Activated CD8-positive, alpha-beta memory T cell treated with anti-CD3 and anti-CD28 coated beads for 24 hours (primary cell): ENCODE measurements at regions not wholly inside any gene's neighbourhood (a gene's known extent, or its start where the extent isn't known, plus 50 kb on each side); places are given as distances from the start of the nearest gene placed in this dataset.
A peak's percentile ranks its signal among the peaks of the same experiment; 100 is the strongest.

ENCODE experiments used
- DNase-seq: peaks from one replicate; pipeline ENCODE4 v3.0.0-alpha.2; 2020

- peak; percentile 30 for DNase-seq
Measured at GRCh38 chr11:69348414-69349235, 54.7 kb downstream of the MYEOV start.

- DNase-seq: no peak
Measured at GRCh38 chr11:69350040-69350439, 56.1 kb downstream of the MYEOV start.

DNA sequence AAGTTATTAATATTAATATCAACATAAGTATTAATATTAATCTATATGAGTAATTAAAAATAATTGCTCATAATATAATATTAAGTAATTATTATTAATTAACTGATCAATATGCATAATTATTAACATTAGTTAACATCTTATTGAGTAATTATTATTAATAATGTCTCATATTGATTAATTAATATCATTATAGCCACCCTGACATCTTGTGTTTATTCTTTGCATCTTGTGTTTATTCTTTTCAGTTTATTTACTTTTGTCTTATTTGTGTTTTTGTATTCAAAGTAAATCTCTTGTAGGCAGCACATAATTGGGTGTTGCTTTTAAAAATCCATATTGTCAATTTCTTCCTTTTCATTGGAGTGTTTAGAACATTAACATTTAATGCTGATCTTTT is 56.6 kb downstream of the MYEOV start:
- no peak for DNase-seq

- no peak for DNase-seq
Measured at GRCh38 chr11:69351460-69351859, 57.5 kb downstream of the MYEOV start.

GRCh38 chr11:69352166-69352565 is 58.2 kb downstream of the MYEOV start:
- no peak for DNase-seq

- peak; percentile 59 for DNase-seq
Measured at GRCh38 chr11:69352715-69353319, 58.9 kb downstream of the MYEOV start.

- peak; percentile 50 for DNase-seq
Measured at GRCh38 chr11:69353696-69354544, 60.0 kb downstream of the MYEOV start.

DNA sequence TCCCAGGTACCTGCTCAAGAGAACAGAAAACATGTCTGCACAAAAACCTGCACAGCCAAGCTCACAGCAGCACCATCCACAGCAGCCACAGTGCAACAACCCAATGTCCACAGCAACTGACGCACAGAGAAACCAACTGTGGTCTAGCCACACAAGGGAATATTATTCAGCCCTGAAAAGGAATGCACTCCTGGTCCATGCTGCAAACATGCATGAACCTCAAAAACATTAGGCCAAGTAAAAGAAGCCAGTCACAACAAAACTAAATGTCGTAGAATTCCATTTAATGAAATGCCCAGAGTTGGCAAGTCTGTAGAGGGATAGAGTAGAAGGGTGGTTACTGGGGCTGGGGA is 60.6 kb downstream of the MYEOV start:
- DNase-seq: no peak

- peak; percentile 51 for DNase-seq
Measured at GRCh38 chr11:69355346-69355940, 61.5 kb downstream of the MYEOV start.

DNA sequence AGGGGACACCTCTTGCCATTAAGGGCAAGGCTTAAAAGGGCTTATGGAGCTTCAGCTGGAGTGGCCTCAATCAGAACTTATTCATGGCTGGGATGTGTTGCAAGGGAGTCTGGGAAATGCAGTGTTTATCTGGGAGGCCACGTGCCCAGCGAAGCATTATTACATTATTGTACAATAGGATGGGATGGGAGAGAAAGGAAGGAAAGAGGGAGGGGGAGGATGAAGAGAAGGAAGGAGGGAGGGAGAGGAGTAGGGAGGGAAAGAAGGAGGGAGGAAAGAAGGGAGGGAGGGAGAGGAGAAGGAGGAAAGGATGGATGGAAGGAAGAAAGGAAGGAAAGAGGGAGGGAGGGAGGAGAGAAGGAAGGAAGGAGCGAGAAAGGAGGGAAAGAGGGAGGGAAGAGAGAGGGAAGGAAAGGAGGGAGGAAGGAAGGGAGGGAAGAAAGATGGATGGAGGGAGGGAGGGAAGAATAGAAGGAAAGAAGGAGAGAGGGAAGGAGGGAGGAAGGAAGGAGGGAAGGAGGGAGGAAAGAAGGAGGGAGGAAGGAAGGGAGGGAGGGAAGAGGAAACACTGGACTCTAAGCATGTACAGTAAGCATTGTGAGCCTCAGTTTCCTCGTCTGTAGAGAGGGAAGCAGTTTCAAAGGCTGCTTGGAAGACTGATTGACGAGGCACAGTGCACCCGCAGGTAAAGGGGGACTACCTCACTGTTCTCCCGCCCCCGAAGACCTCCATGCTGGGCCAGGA is 62.2 kb downstream of the MYEOV start:
- no peak for DNase-seq

- DNase-seq: peak; percentile 53
Measured at GRCh38 chr11:69356703-69357457, 62.9 kb downstream of the MYEOV start.

DNA sequence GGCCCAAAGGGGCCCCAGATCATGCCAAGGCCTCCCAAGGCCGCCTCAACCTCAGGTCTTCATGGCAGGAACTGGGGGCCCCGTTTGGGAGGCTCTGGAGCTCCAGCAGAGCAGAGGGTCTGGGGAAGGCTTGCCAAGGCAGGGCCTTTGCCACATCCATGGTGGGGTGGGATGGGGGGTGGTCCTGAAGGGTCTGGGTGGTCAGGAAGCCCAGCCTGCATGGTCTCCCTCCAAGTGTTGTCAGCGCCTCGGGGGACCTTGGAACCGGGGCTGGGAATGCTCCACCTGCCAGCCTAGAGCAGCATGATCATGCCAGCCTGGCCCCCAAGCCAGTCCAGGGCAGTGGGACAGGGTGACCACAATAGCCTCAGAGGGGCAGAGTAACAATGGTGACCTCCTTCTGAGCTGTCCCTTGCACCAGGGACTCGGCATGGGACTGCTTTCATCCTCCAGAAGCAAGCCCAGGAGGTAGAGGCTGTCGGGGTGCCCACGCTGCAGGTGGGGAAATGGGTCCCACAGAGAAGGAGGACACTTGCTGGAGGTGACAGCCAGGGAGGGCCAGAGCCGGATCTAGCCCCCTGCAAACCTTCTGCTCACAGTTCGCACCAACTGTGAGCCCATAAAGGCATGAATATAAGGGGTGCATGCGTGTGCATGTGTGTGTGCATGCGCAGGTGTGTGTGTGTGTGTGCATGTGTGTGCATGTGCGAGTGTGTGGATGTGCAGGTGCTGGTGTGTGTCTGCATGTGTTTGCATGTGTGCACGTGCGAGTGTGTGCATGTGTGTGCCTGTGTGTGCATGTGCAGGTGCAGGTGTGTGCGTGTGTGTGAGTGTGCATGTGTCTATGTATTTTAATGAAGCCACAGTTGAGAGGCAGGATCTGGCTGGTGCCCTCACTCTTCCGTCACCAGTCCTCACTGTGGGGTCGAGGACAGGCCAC is 63.8 kb downstream of the MYEOV start:
- DNase-seq: peak; percentile 48

DNA sequence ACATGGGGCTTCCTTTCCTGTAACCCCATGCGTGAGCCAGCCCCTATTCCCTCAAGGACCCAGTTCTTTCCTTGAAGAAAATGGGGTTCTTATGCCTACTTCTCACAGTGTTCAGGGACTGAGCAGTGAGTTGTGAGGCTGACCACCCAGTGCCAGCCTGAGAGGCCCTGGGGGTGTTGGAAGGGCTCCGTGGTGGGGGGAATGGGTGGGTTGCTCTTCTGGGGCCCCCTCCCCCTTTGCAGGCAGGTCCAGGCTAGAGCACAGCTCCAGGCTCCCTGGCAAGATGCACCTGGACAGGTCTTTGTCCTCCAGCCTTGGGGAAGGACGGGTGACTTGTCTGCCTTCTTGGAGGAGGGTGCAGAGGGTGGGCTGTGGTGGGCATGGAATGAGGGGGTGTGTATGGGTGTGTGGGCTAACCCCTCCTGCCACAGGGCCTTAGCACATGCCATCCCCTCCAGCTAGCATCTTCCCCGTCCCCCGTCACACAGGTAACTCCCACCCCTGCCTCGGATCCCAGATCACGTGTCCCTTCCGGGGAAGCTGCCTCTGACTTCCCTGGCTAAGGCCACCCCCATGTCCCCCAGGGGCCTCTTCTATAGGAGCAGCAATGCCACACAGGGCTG is 64.6 kb downstream of the MYEOV start:
- DNase-seq: no peak

- DNase-seq: peak; percentile 11
Measured at GRCh38 chr11:69359735-69360480, 66.0 kb downstream of the MYEOV start.

- DNase-seq: peak; percentile 48
Measured at GRCh38 chr11:69360606-69361005, 66.7 kb downstream of the MYEOV start.

DNA sequence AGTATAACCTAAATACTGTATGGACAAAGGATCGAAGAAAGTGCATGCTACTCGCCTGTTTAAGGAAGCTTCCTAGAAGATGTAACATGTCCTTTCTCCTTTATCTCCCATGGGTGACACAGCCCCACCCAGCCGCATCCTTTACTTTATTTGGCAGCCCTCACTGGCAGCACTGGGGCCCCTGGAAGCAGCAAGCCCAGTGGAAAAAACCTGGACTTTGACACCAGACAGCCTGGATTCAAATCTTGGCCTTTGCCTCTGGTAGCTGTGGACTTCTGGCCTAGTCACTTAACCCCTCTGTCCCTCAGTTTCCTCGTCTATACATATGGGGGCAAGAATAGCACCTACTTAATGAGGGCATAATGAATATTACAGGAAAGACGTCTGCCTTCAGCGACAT is 67.1 kb downstream of the MYEOV start:
- peak; percentile 26 for DNase-seq

GRCh38 chr11:69361466-69361865 is 67.5 kb downstream of the MYEOV start:
- DNase-seq: peak; percentile 24

DNA sequence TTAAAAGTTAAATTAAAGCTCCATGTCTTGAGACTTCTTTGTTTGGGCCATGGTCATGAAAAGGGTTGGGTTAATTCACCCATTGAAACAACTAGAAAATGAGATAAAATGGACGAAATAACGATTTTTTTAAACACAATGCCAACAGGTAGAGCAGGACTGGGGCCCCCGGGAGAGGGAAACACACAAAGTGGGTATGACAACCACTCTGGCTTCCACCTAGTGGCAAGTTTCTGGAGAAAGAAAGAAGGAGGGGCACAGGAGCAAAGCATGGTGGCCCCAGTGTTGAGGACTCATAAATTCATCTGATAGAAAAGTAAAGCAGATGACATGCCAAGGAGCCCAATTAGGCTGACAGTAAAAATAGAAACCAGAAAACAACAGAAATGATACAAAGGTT is 68.4 kb downstream of the MYEOV start:
- DNase-seq: peak; percentile 28

DNA sequence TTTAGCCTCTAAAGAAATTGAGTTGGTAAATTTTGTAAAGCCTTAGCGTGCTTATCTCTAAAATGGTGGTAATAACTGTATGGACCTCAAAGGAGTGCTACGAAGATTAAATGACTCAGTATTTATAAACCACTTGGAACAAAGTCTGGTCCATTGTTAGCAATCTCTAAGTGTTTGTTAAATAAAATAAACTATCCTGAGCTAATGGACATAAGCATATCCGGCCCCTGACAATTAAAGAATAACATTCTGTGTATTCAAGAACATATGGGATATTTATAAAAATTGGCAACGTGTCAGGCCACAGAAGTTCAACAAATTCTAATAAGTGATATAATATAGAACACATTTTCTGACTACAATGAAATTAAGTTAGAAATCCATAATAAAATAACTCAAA is 71.0 kb downstream of the MYEOV start:
- DNase-seq: no peak
